ENCODE measurements at regions not wholly inside any gene's neighbourhood (a gene's known extent, or its start where the extent isn't known, plus 50 kb on each side); places are given as distances from the start of the nearest gene placed in this dataset.

- TF ChIP-seq CTCF (IDR thresholded peaks at IDR 0.05) (no peak), POLR2A (IDR thresholded peaks at IDR 0.05) (no peak)
Measured at GRCh38 chr13:59488436-59488835, 675.3 kb downstream of the DIAPH3 start.

All from Peyer's patch (tissue), 4 donors.